Astrocyte (in vitro differentiated cells and primary cell): ENCODE measurements at regions not wholly inside any gene's neighbourhood (a gene's known extent, or its start where the extent isn't known, plus 50 kb on each side); places are given as distances from the start of the nearest gene placed in this dataset.

ENCODE experiments used
- DNase-seq: peaks from one replicate; pipeline ENCODE4 v3.0.0-alpha.2; 2010; ENCODE audit warnings: low read depth
- FAIRE-seq: peaks from 2 replicates; lab custom pipeline; 2011; peaks lifted over from hg19 to GRCh38; lab: Jason Lieb, UNC
- H2AFZ ChIP-seq: 2 replicates; pipeline ENCODE4 v1.6.0; 2012; ENCODE audit warnings: low read depth, low read length, inconsistent platforms
- H3K27ac ChIP-seq: 2 replicates; pipeline ENCODE4 v1.5.1; 2011; ENCODE audit warnings: low read depth, low read length, inconsistent platforms
- H3K27me3 ChIP-seq: 2 replicates; pipeline ENCODE4 v1.6.0; 2011; ENCODE audit warnings: low read length, inconsistent platforms; ENCODE audit not compliant: insufficient read depth
- H3K36me3 ChIP-seq: 2 replicates; pipeline ENCODE4 v1.5.1; 2011; ENCODE audit warnings: low read length, inconsistent platforms; ENCODE audit not compliant: insufficient read depth
- H3K4me1 ChIP-seq: 2 replicates; pipeline ENCODE4 v1.5.1; 2011; ENCODE audit warnings: low read length, inconsistent platforms; ENCODE audit not compliant: insufficient read depth
- H3K4me2 ChIP-seq: 2 replicates; pipeline ENCODE4 v1.6.0; 2012; ENCODE audit warnings: low read length, inconsistent platforms
- H3K4me3 ChIP-seq: 2 replicates; pipeline ENCODE4 v1.5.1; 2011; ENCODE audit warnings: low read depth, mild to moderate bottlenecking, low read length, inconsistent platforms; ENCODE audit not compliant: insufficient read depth
- H3K79me2 ChIP-seq: 2 replicates; pipeline ENCODE4 v1.6.0; 2012; ENCODE audit warnings: mild to moderate bottlenecking, low read length, inconsistent platforms; ENCODE audit not compliant: insufficient read depth
- H3K9ac ChIP-seq: 2 replicates; pipeline ENCODE4 v1.6.0; 2012; ENCODE audit warnings: mild to moderate bottlenecking, low read length, inconsistent platforms
- H3K9me3 ChIP-seq: 2 replicates; pipeline ENCODE4 v1.5.1; 2012; ENCODE audit warnings: low read depth, mild to moderate bottlenecking, low read length, inconsistent platforms; ENCODE audit not compliant: insufficient read depth
- H4K20me1 ChIP-seq: 2 replicates; pipeline ENCODE4 v1.6.0; 2012; ENCODE audit warnings: low read length, inconsistent platforms; ENCODE audit not compliant: insufficient read depth
- H3K27ac Mint-ChIP-seq: one replicate; pipeline ENCODE4 v1.8.0; 2021; ENCODE audit warnings: mild to moderate bottlenecking, mixed read lengths; ENCODE audit not compliant: unreplicated experiment
- H3K27me3 Mint-ChIP-seq: one replicate; pipeline ENCODE4 v1.8.0; 2021; ENCODE audit warnings: low read depth, mixed read lengths; ENCODE audit not compliant: unreplicated experiment
- H3K36me3 Mint-ChIP-seq: one replicate; pipeline ENCODE4 v1.8.0; 2021; ENCODE audit warnings: low read depth, mixed read lengths; ENCODE audit not compliant: unreplicated experiment
- H3K4me1 Mint-ChIP-seq: one replicate; pipeline ENCODE4 v1.8.0; 2021; ENCODE audit warnings: low read depth, mixed read lengths; ENCODE audit not compliant: unreplicated experiment
- H3K4me3 Mint-ChIP-seq: one replicate; pipeline ENCODE4 v1.8.0; 2021; ENCODE audit warnings: mild to moderate bottlenecking, moderate library complexity, mixed read lengths; ENCODE audit not compliant: unreplicated experiment
- H3K9me3 Mint-ChIP-seq: one replicate; pipeline ENCODE4 v1.8.0; 2021; ENCODE audit warnings: mild to moderate bottlenecking, mixed read lengths; ENCODE audit not compliant: unreplicated experiment
- EZH2 ChIP-seq: IDR thresholded peaks from 2 replicates; pipeline ENCODE4 v1.6.1; 2012; ENCODE audit warnings: mild to moderate bottlenecking, low read length, inconsistent platforms; ENCODE audit not compliant: insufficient read depth
- TF ChIP-seq, protein P1 (sequence below): IDR thresholded peaks from 2 replicates; pipeline ENCODE4 v1.5.1; 2011; ENCODE audit warnings: low read depth, mild to moderate bottlenecking, inconsistent platforms, low read length, moderate library complexity; ENCODE audit not compliant: insufficient read depth

DNA sequence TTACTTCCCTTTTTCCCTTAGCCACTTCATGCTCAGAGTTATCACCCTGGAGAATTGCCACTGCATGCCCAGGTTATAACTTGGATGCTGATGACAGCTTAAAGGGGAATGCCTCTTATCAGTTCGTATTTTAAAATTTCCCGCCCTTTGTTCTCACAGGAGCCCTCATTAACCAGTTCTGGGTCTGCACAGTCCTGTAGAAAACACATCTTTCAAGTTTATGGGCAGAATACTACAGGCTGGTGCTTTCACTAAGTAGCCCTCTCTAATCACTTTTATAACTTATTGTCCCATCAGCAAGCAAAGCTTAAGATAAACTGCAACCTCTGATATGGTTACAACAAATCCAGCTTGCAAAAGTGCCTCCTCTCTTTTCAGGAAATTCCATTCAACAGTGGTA lies 587.3 kb upstream of the UBE2E2 start:
- DNase-seq (no peak), FAIRE-seq (no peak)
- H3K27ac ChIP-seq = no peak overlapping the region
- no peak overlapping the region for H3K9ac ChIP-seq
- no peaks in the 10 kb centered on the region for H3K9me3 ChIP-seq
- no peaks in the 10 kb centered on the region for H3K4me1 Mint-ChIP-seq
- no peak overlapping the region for H3K4me3 ChIP-seq
- no peaks in the 10 kb centered on the region for H3K36me3 ChIP-seq
- no peaks in the 10 kb centered on the region for H3K36me3 Mint-ChIP-seq
- no peaks in the 10 kb centered on the region for H3K27me3 ChIP-seq
- no peak overlapping the region for H3K4me2 ChIP-seq
- TF ChIP-seq, protein P1, sequence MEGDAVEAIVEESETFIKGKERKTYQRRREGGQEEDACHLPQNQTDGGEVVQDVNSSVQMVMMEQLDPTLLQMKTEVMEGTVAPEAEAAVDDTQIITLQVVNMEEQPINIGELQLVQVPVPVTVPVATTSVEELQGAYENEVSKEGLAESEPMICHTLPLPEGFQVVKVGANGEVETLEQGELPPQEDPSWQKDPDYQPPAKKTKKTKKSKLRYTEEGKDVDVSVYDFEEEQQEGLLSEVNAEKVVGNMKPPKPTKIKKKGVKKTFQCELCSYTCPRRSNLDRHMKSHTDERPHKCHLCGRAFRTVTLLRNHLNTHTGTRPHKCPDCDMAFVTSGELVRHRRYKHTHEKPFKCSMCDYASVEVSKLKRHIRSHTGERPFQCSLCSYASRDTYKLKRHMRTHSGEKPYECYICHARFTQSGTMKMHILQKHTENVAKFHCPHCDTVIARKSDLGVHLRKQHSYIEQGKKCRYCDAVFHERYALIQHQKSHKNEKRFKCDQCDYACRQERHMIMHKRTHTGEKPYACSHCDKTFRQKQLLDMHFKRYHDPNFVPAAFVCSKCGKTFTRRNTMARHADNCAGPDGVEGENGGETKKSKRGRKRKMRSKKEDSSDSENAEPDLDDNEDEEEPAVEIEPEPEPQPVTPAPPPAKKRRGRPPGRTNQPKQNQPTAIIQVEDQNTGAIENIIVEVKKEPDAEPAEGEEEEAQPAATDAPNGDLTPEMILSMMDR = no peak
- TF ChIP-seq EZH2 = no peak
- H3K4me1 ChIP-seq = no peaks in the 10 kb centered on the region
- no peaks in the 10 kb centered on the region for H3K9me3 Mint-ChIP-seq
- H4K20me1 ChIP-seq = no peaks in the 10 kb centered on the region
- H3K4me3 Mint-ChIP-seq = no peak overlapping the region
- no peak overlapping the region for H3K27ac Mint-ChIP-seq
- no peak overlapping the region for H2AFZ ChIP-seq
- H3K27me3 Mint-ChIP-seq = no peaks in the 10 kb centered on the region
- no peaks in the 10 kb centered on the region for H3K79me2 ChIP-seq

DNA sequence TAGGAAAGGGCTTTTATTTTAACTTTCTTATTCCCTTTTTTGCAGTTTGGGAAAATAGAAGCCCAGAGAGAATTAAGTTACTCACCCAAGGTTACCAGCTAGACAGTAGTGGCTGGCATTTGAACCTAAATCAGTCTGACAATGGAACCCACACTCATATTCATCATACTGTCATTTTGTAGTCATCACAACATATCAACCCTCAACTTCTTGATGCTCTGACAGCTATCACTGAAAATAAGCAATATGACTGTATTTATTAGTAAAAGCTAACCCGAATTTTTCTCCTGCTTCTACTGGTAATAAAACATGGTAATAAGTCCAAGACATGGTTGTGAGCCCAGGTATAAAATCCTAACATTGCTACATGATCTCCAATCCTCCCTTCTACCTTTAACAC lies 585.8 kb upstream of the UBE2E2 start:
- Mint-ChIP-seq H3K27me3 (no peaks in the 10 kb centered on the region), H3K36me3 (no peaks in the 10 kb centered on the region), H3K4me1 (no peaks in the 10 kb centered on the region), H3K9me3 (no peaks in the 10 kb centered on the region), H3K4me3 (no peak overlapping the region), H3K27ac (no peak overlapping the region)
- Histone ChIP-seq H3K4me3 (no peak overlapping the region), H3K9ac (no peak overlapping the region), H4K20me1 (no peaks in the 10 kb centered on the region), H3K27ac (no peak overlapping the region), H3K79me2 (no peaks in the 10 kb centered on the region), H3K9me3 (no peaks in the 10 kb centered on the region), H3K4me1 (no peaks in the 10 kb centered on the region), H2AFZ (no peak overlapping the region), H3K27me3 (no peaks in the 10 kb centered on the region), H3K36me3 (no peaks in the 10 kb centered on the region), H3K4me2 (no peak overlapping the region)
- DNase-seq (no peak), FAIRE-seq (no peak)
- TF ChIP-seq EZH2 = no peak
- TF ChIP-seq, protein P1 = no peak

DNA sequence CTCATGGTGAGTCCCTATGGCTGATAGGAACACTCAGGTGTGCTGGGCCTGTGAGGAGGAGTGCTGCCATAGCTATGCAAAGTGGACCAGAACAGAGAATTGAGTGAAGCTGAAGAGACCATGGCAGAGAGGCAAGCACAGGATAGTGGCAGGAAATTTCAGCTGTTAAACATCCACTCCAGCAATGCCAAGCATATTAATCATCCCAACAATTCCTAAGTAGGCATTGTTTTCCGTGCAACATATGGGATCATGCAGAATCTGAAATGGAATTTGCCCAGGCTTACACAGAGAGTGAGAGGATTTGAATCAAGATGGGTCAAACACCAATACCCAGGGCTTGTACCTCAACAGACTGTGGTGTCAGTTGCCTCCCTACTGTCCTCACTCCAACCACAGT lies 582.6 kb upstream of the UBE2E2 start:
- Histone ChIP-seq H3K4me1 (no peaks in the 10 kb centered on the region), H3K4me2 (no peak overlapping the region), H3K27ac (no peak overlapping the region), H4K20me1 (no peaks in the 10 kb centered on the region), H3K9ac (no peak overlapping the region), H3K4me3 (no peak overlapping the region), H3K36me3 (no peaks in the 10 kb centered on the region), H3K27me3 (no peaks in the 10 kb centered on the region), H2AFZ (no peak overlapping the region), H3K79me2 (no peaks in the 10 kb centered on the region), H3K9me3 (no peaks in the 10 kb centered on the region)
- no peak for DNase-seq
- no peak overlapping the region for H3K27ac Mint-ChIP-seq
- no peaks in the 10 kb centered on the region for H3K36me3 Mint-ChIP-seq
- H3K4me3 Mint-ChIP-seq = no peak overlapping the region
- no peak for TF ChIP-seq EZH2
- TF ChIP-seq, protein P1 = no peak
- FAIRE-seq = no peak
- H3K27me3 Mint-ChIP-seq = peaks cover 5% of the 10 kb centered on the region
- no peaks in the 10 kb centered on the region for H3K9me3 Mint-ChIP-seq
- H3K4me1 Mint-ChIP-seq = no peaks in the 10 kb centered on the region
